Mesothelial cell of epicardium (in vitro differentiated cells): ENCODE measurements at regions not wholly inside any gene's neighbourhood (a gene's known extent, or its start where the extent isn't known, plus 50 kb on each side); places are given as distances from the start of the nearest gene placed in this dataset.
A peak's percentile ranks its signal among the peaks of the same experiment; 100 is the strongest.

Experiments used
- DNase-seq, 2 experiments: peaks; one replicate each; pipeline ENCODE4 v3.0.0; 2021; ENCODE audit warnings: low spot score in 2 of 2; ENCODE audit not compliant: unreplicated experiment in 2 of 2
- H3K27ac Mint-ChIP-seq: 2 replicates; pipeline ENCODE4 v1.8.0; 2021; ENCODE audit warnings: mixed read lengths
- H3K27me3 Mint-ChIP-seq: 2 replicates; pipeline ENCODE4 v1.8.0; 2021; ENCODE audit warnings: low read depth, mixed read lengths
- H3K36me3 Mint-ChIP-seq: 2 replicates; pipeline ENCODE4 v1.8.0; 2021; ENCODE audit warnings: mixed read lengths
- H3K4me1 Mint-ChIP-seq: 2 replicates; pipeline ENCODE4 v1.8.0; 2021; ENCODE audit warnings: mixed read lengths
- H3K4me3 Mint-ChIP-seq: 2 replicates; pipeline ENCODE4 v1.8.0; 2021; ENCODE audit warnings: mild to moderate bottlenecking, moderate library complexity, mixed read lengths
- H3K9me3 Mint-ChIP-seq: 2 replicates; pipeline ENCODE4 v1.8.0; 2021; ENCODE audit warnings: mixed read lengths
- CTCF ChIP-seq: fragments of 200-600 bp; sonication (generic); IDR thresholded peaks from one replicate; pipeline ENCODE4 v1.5.0; 2021; ENCODE audit warnings: antibody characterized with exemption; ENCODE audit not compliant: unreplicated experiment

GRCh38 chr2:215831296-215831913 lies 181.9 kb downstream of the MREG start:
- Mint-ChIP-seq H3K27ac (peak overlapping the region; percentile 72), H3K36me3 (no peaks in the 10 kb centered on the region), H3K4me3 (no peak overlapping the region), H3K9me3 (peaks cover 3% of the 10 kb centered on the region), H3K27me3 (no peaks in the 10 kb centered on the region), H3K4me1 (peaks cover 30% of the 10 kb centered on the region)
- DNase-seq, result no peak
- TF ChIP-seq CTCF, result no peak

GRCh38 chr2:215830304-215830703 lies 183.0 kb downstream of the MREG start:
- H3K27ac Mint-ChIP-seq, result no peak overlapping the region
- no peak for DNase-seq
- no peaks in the 10 kb centered on the region for H3K27me3 Mint-ChIP-seq
- H3K4me1 Mint-ChIP-seq, result peaks cover 27% of the 10 kb centered on the region
- no peaks in the 10 kb centered on the region for H3K36me3 Mint-ChIP-seq
- TF ChIP-seq CTCF, result no peak
- H3K9me3 Mint-ChIP-seq, result peaks cover 3% of the 10 kb centered on the region
- no peak overlapping the region for H3K4me3 Mint-ChIP-seq

GRCh38 chr2:215829261-215829660 lies 184.1 kb downstream of the MREG start:
- no peak overlapping the region for H3K4me3 Mint-ChIP-seq
- no peaks in the 10 kb centered on the region for H3K27me3 Mint-ChIP-seq
- H3K36me3 Mint-ChIP-seq, result no peaks in the 10 kb centered on the region
- no peak for TF ChIP-seq CTCF
- no peak overlapping the region for H3K27ac Mint-ChIP-seq
- no peak for DNase-seq
- H3K4me1 Mint-ChIP-seq, result peaks cover 27% of the 10 kb centered on the region
- peaks cover 7% of the 10 kb centered on the region for H3K9me3 Mint-ChIP-seq

GRCh38 chr2:215828528-215829184 lies 184.7 kb downstream of the MREG start:
- H3K27ac Mint-ChIP-seq, result peak overlapping the region; percentile 37
- TF ChIP-seq CTCF, result peak; percentile 48
- no peaks in the 10 kb centered on the region for H3K36me3 Mint-ChIP-seq
- H3K4me1 Mint-ChIP-seq, result peaks cover 25% of the 10 kb centered on the region
- peaks cover 11% of the 10 kb centered on the region for H3K9me3 Mint-ChIP-seq
- peak in 1 of 2 experiments; percentile 47 for DNase-seq
- H3K4me3 Mint-ChIP-seq, result no peak overlapping the region
- no peaks in the 10 kb centered on the region for H3K27me3 Mint-ChIP-seq

GRCh38 chr2:215826838-215827441 lies 186.4 kb downstream of the MREG start:
- DNase-seq, result no peak
- H3K4me3 Mint-ChIP-seq, result peak overlapping the region; percentile 18
- peaks cover 26% of the 10 kb centered on the region for H3K9me3 Mint-ChIP-seq
- peak overlapping the region; percentile 90 for H3K27ac Mint-ChIP-seq
- no peaks in the 10 kb centered on the region for H3K27me3 Mint-ChIP-seq
- H3K4me1 Mint-ChIP-seq, result peaks cover 21% of the 10 kb centered on the region
- peaks cover 3% of the 10 kb centered on the region for H3K36me3 Mint-ChIP-seq
- TF ChIP-seq CTCF, result no peak
